Peyer's patch (tissue), 4 donors: ENCODE measurements at regions not wholly inside any gene's neighbourhood (a gene's known extent, or its start where the extent isn't known, plus 50 kb on each side); places are given as distances from the start of the nearest gene placed in this dataset.

Experiments
- POLR2A ChIP-seq, 2 donors: fragments of 450-650 bp; IDR thresholded peaks; one replicate each; pipeline ENCODE4 v1.5.1; 2017; ENCODE audit warnings: antibody characterized with exemption in 2 of 2, mild to moderate bottlenecking in 2 of 2, moderate library complexity in 2 of 2
- TF ChIP-seq, protein P1 (sequence below), 6 experiments: fragments of 450-650 bp in 4 of 6; fragments of 200-600 bp in 2 of 6; sonication (generic) in 1 of 6; IDR thresholded peaks; one replicate each; pipeline ENCODE4 v1.5.1; 2017 to 2019; ENCODE audit warnings: antibody characterized with exemption in 6 of 6, mild to moderate bottlenecking in 3 of 6, moderate library complexity in 1 of 6

DNA sequence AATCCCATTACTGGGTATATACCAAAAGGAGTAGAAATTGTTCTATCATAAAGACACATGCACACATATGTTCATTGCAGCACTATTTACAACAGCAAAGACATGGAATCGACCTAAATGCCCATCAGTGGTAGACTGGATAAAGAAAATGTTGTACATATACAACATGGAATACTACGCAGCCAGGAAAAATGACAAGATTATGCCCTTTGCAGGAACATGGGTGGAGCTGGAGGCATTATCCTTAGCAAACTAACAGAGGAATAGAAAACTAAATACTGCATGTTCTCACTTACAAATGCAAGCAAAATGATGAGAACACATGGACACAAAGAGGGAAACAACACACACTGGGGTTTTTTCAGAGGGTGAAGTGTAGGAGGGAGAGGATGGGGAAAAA, 300.2 kb downstream of the BAMBI start:
- TF ChIP-seq, protein P1, sequence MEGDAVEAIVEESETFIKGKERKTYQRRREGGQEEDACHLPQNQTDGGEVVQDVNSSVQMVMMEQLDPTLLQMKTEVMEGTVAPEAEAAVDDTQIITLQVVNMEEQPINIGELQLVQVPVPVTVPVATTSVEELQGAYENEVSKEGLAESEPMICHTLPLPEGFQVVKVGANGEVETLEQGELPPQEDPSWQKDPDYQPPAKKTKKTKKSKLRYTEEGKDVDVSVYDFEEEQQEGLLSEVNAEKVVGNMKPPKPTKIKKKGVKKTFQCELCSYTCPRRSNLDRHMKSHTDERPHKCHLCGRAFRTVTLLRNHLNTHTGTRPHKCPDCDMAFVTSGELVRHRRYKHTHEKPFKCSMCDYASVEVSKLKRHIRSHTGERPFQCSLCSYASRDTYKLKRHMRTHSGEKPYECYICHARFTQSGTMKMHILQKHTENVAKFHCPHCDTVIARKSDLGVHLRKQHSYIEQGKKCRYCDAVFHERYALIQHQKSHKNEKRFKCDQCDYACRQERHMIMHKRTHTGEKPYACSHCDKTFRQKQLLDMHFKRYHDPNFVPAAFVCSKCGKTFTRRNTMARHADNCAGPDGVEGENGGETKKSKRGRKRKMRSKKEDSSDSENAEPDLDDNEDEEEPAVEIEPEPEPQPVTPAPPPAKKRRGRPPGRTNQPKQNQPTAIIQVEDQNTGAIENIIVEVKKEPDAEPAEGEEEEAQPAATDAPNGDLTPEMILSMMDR (IDR thresholded peaks at IDR 0.05): no peak
- TF ChIP-seq POLR2A (IDR thresholded peaks at IDR 0.05): no peak
